Vagina (tissue), 2 donors: ENCODE measurements at regions not wholly inside any gene's neighbourhood (a gene's known extent, or its start where the extent isn't known, plus 50 kb on each side); places are given as distances from the start of the nearest gene placed in this dataset.
"Not testable (repeated sequence)": the region's sequence is repeated elsewhere in the genome, so short reads cannot be mapped to it uniquely, and the experiment has no call there.

Experiments
- DNase-seq, 2 donors: peaks; one replicate each; pipeline ENCODE4 v3.0.0-alpha.2; 2017; ENCODE audit errors: extremely low spot score in 2 of 2
- H3K27ac ChIP-seq: fragments of 200-600 bp; sonication (generic); one replicate; pipeline ENCODE4 v1.5.1; 2019
- H3K27me3 ChIP-seq: fragments of 200-600 bp; sonication (generic); one replicate; pipeline ENCODE4 v1.5.1; 2019
- H3K36me3 ChIP-seq, 2 donors: fragments of 200-600 bp; sonication (generic); one replicate each; pipeline ENCODE4 v1.5.1; 2017 to 2019
- H3K4me1 ChIP-seq: fragments of 200-600 bp; sonication (generic); one replicate; pipeline ENCODE4 v1.5.1; 2019
- H3K4me3 ChIP-seq, 2 donors: fragments of 200-600 bp; sonication (generic); 1 replicate in 1 of 2; 2 replicates in 1 of 2; pipeline ENCODE4 v1.5.1; 2016 to 2019
- H3K9me3 ChIP-seq: fragments of 200-600 bp; sonication (generic); one replicate; pipeline ENCODE4 v1.5.1; 2019
- POLR2A ChIP-seq, 2 donors: fragments of 450-650 bp; IDR thresholded peaks; one replicate each; pipeline ENCODE4 v1.6.1; 2017; ENCODE audit warnings: antibody characterized with exemption in 2 of 2, mild to moderate bottlenecking in 2 of 2, moderate library complexity in 2 of 2
- POLR2AphosphoS5 ChIP-seq, 2 donors: sonication (generic); formaldehyde crosslinking; IDR thresholded peaks; one replicate each; pipeline ENCODE4 v1.9.0; 2017; ENCODE audit warnings: antibody characterized with exemption in 2 of 2, mild to moderate bottlenecking in 2 of 2, low read depth in 1 of 2; ENCODE audit not compliant: insufficient read depth in 1 of 2
- intact Hi-C: fragments of 100-400 bp; cut with DNase I; formaldehyde crosslinking; loops from one replicate; pipeline ENCODE4 v1.15.1; 2023
- TF ChIP-seq, protein P1 (sequence below), 3 experiments: fragments of 450-650 bp in 2 of 3; fragments of 200-600 bp in 1 of 3; sonication (generic) in 1 of 3; IDR thresholded peaks; one replicate each; pipeline ENCODE4 v1.5.1; 2017 to 2019; ENCODE audit warnings: antibody characterized with exemption in 3 of 3, mild to moderate bottlenecking in 2 of 3, moderate library complexity in 2 of 3

DNA sequence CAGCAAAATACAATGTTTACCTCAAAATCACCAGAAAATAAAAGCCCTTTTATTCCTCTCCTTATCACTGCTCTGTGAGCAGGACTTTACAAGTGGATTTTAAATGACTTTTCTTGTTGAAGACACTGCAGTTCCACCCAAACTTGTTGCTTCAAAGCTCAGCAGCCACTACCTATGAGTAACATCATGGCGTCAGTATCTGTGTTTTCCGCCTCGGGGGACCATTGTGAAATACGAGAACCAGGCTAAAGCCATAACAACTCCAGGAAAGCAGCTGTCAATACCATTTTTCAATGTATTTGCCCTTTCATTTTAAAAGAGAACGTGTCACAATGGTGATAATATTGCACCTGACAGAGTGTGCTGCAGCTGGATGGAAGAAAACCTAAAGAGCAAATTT, 284.0 kb upstream of the RNF32 start:
- Histone ChIP-seq H3K4me1 (no peaks in the 10 kb centered on the region), H3K27me3 (no peaks in the 10 kb centered on the region), H3K27ac (no peak overlapping the region), H3K9me3 (no peaks in the 10 kb centered on the region), H3K36me3 (no peaks in the 10 kb centered on the region), H3K4me3 (no peak overlapping the region)
- no peak for DNase-seq
- intact Hi-C loops, result no loop called here
- TF ChIP-seq POLR2A (IDR thresholded peaks at IDR 0.05), result no peak
- no peak for TF ChIP-seq POLR2AphosphoS5 (IDR thresholded peaks at IDR 0.05; ENCODE audit: insufficient read depth in 1 of 2, low read depth in 1 of 2)
- TF ChIP-seq, protein P1, sequence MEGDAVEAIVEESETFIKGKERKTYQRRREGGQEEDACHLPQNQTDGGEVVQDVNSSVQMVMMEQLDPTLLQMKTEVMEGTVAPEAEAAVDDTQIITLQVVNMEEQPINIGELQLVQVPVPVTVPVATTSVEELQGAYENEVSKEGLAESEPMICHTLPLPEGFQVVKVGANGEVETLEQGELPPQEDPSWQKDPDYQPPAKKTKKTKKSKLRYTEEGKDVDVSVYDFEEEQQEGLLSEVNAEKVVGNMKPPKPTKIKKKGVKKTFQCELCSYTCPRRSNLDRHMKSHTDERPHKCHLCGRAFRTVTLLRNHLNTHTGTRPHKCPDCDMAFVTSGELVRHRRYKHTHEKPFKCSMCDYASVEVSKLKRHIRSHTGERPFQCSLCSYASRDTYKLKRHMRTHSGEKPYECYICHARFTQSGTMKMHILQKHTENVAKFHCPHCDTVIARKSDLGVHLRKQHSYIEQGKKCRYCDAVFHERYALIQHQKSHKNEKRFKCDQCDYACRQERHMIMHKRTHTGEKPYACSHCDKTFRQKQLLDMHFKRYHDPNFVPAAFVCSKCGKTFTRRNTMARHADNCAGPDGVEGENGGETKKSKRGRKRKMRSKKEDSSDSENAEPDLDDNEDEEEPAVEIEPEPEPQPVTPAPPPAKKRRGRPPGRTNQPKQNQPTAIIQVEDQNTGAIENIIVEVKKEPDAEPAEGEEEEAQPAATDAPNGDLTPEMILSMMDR (IDR thresholded peaks at IDR 0.05), result no peak

DNA sequence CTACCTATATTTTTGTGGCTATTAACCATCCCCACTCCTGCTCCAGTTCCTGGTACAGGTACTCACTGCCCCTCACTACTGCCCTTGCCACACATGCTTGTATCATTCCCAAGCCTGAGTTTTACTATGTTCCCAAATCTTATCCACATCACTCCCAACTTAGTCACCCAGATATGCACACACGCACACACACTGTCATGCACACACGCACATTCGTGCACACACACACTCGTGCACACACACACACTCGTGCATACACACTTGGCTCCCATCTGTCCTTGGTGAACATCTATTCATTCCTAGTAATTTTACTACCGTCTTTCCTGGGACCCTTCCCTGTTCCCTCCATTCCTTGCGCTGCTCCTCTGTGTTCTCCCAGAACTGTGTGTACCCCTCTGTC, 287.2 kb upstream of the RNF32 start:
- Histone ChIP-seq H3K9me3 (no peaks in the 10 kb centered on the region), H3K36me3 (no peaks in the 10 kb centered on the region), H3K4me1 (no peaks in the 10 kb centered on the region), H3K27me3 (no peaks in the 10 kb centered on the region), H3K27ac (no peak overlapping the region), H3K4me3 (no peak overlapping the region)
- no peak for TF ChIP-seq POLR2AphosphoS5 (IDR thresholded peaks at IDR 0.05; ENCODE audit: insufficient read depth in 1 of 2, low read depth in 1 of 2)
- TF ChIP-seq, protein P1 (IDR thresholded peaks at IDR 0.05), result no peak
- TF ChIP-seq POLR2A (IDR thresholded peaks at IDR 0.05), result no peak
- DNase-seq, result no peak
- intact Hi-C loops, result no loop called here

DNA sequence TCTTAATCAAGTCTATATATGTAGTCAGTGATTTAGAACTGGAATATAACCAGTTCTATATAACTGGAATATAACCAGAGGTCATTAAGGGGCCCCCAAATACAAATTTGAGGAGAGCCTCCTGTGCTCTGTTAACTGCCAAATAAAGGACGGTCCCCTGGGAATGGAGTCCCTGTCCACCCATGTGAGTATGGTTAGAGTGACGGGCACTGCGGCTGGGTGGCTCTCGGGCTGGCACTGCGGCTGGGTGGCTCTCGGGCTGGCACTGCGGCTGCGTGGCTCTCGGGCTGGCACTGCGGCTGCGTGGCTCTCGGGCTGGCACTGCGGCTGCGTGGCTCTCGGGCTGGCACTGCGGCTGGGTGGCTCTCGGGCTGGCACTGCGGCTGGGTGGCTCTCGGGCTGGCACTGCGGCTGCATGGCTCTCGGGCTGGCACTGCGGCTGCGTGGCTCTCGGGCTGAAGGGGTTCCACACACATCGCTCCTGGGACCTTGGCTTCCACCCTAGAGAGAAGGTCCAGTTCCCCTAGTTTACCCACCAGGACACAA, 292.8 kb upstream of the RNF32 start:
- H3K27me3 ChIP-seq, DNase-seq, intact Hi-C loops, H3K27ac ChIP-seq, H3K4me3 ChIP-seq, H3K9me3 ChIP-seq, H3K4me1 ChIP-seq, H3K36me3 ChIP-seq: not testable (repeated sequence)

DNA sequence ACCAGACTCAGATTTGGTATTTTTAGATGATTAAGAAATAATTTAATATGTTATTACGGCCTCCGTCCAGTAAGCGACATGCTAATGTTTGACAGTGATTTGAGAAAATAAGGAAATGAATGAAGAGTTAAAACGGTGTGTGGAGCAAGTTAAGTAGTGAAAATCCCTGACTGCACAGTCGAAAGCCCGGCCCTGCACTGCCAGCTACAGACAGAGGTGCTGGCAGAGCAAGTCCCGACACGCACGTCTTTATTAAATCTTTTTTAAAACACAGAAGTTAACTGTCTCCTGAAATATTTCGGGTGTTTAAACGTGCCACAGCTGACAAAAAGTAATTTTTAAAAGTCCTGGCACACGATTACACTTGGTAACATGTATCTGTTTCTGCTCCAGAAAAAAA, 293.4 kb upstream of the RNF32 start:
- no peaks in the 10 kb centered on the region for H3K36me3 ChIP-seq
- TF ChIP-seq, protein P1 (IDR thresholded peaks at IDR 0.05), result no peak
- H3K9me3 ChIP-seq, result no peaks in the 10 kb centered on the region
- no peaks in the 10 kb centered on the region for H3K4me1 ChIP-seq
- no peak overlapping the region for H3K27ac ChIP-seq
- intact Hi-C loops, result no loop called here
- no peaks in the 10 kb centered on the region for H3K27me3 ChIP-seq
- H3K4me3 ChIP-seq, result no peak overlapping the region
- no peak for DNase-seq

DNA sequence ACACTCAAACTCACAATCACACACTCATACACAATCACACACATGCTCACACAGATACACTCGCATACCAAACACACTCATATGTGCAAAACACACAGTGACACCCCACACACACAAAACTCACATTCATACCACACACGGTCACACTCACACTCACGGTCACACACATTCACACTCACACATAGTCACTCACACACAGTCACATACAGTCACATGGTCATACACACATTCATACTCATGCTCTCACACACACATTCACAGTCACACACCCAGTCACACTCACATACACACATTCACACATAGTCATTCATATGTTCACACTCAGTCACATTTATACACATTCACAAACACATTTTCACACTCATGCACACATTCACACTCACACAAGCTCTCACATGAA, 296.0 kb upstream of the RNF32 start:
- no peaks in the 10 kb centered on the region for H3K36me3 ChIP-seq
- DNase-seq, result no peak
- H3K9me3 ChIP-seq, result no peaks in the 10 kb centered on the region
- no peaks in the 10 kb centered on the region for H3K27me3 ChIP-seq
- H3K4me3 ChIP-seq, result no peak overlapping the region
- intact Hi-C loops, result no loop called here
- H3K27ac ChIP-seq, result no peak overlapping the region
- TF ChIP-seq, protein P1 (IDR thresholded peaks at IDR 0.05), result no peak
- no peak for TF ChIP-seq POLR2AphosphoS5 (IDR thresholded peaks at IDR 0.05; ENCODE audit: insufficient read depth in 1 of 2, low read depth in 1 of 2)
- no peak for TF ChIP-seq POLR2A (IDR thresholded peaks at IDR 0.05)
- no peaks in the 10 kb centered on the region for H3K4me1 ChIP-seq

DNA sequence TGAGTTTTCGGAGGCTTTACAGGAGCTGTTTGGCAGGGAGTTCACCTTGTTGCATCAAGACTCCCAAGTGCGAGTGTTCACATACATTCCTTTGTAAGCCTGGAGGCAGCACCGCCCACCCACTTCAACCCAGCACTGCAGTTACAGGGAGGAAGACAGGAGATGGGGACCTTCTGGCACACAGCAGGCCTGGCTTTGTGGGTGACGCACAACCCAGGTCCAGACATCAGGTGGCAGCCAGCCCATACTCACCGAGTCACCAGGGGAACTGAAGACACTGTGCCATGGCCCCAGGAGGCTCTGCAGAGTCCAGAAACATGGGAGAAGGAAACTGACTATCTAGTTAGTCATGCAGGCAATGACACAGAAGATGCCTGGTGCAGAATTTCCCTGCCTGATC, 305.9 kb upstream of the RNF32 start:
- intact Hi-C loops, result no loop called here
- no peak for TF ChIP-seq POLR2A (IDR thresholded peaks at IDR 0.05)
- TF ChIP-seq POLR2AphosphoS5 (IDR thresholded peaks at IDR 0.05; ENCODE audit: insufficient read depth in 1 of 2, low read depth in 1 of 2), result no peak
- TF ChIP-seq, protein P1 (IDR thresholded peaks at IDR 0.05), result no peak
- DNase-seq, result no peak
- no peak overlapping the region for H3K4me3 ChIP-seq
- H3K9me3 ChIP-seq, result no peaks in the 10 kb centered on the region
- H3K27me3 ChIP-seq, result no peaks in the 10 kb centered on the region
- H3K27ac ChIP-seq, result no peak overlapping the region
- no peaks in the 10 kb centered on the region for H3K36me3 ChIP-seq
- no peaks in the 10 kb centered on the region for H3K4me1 ChIP-seq
